Renal cortical epithelial cell (primary cell): ENCODE measurements at regions not wholly inside any gene's neighbourhood (a gene's known extent, or its start where the extent isn't known, plus 50 kb on each side); places are given as distances from the start of the nearest gene placed in this dataset.
A peak's percentile ranks its signal among the peaks of the same experiment; 100 is the strongest.
"Not testable (repeated sequence)": the region's sequence is repeated elsewhere in the genome, so short reads cannot be mapped to it uniquely, and the experiment has no call there.

Experiments used
- DNase-seq: peaks from one replicate; pipeline ENCODE4 v3.0.0-alpha.2; 2011; ENCODE audit warnings: low read depth

GRCh38 chr10:28130267-28130666 lies 131.4 kb upstream of the ODAD2 start:
- peak; percentile 63 for DNase-seq

- DNase-seq, result no peak
These were observed 129.0 kb upstream of the ODAD2 start for GRCh38 chr10:28127881-28128280.

- DNase-seq, result peak; percentile 89
These were observed 126.8 kb upstream of the ODAD2 start for GRCh38 chr10:28125701-28126100.

- DNase-seq, result no peak
These were observed 121.9 kb upstream of the ODAD2 start for GRCh38 chr10:28120795-28121194.

- peak; percentile 23 for DNase-seq
These were observed 121.3 kb upstream of the ODAD2 start for GRCh38 chr10:28120043-28120749.

GRCh38 chr10:28118985-28119628 lies 120.2 kb upstream of the ODAD2 start:
- no peak for DNase-seq

- no peak for DNase-seq
These were observed 114.3 kb upstream of the ODAD2 start for GRCh38 chr10:28113202-28113601.

- peak; percentile 37 for DNase-seq
These were observed 112.8 kb upstream of the ODAD2 start for GRCh38 chr10:28111712-28112111.

GRCh38 chr10:28105561-28105960 lies 106.7 kb upstream of the ODAD2 start:
- peak; percentile 54 for DNase-seq

- no peak for DNase-seq
These were observed 98.8 kb upstream of the ODAD2 start for GRCh38 chr10:28097633-28098032.

GRCh38 chr10:28095791-28096378 lies 97.0 kb upstream of the ODAD2 start:
- no peak for DNase-seq

GRCh38 chr10:28094121-28094520 lies 95.2 kb upstream of the ODAD2 start:
- DNase-seq, result no peak

GRCh38 chr10:28091913-28092312 lies 93.0 kb upstream of the ODAD2 start:
- DNase-seq, result no peak

- peak; percentile 56 for DNase-seq
These were observed 91.6 kb upstream of the ODAD2 start for GRCh38 chr10:28090506-28090905.

GRCh38 chr10:28089467-28089866 lies 90.6 kb upstream of the ODAD2 start:
- DNase-seq, result peak; percentile 74

- DNase-seq, result peak; percentile 78
These were observed 88.9 kb upstream of the ODAD2 start for GRCh38 chr10:28087661-28088351.

- DNase-seq, result not testable (repeated sequence)
These were observed 86.9 kb upstream of the ODAD2 start for GRCh38 chr10:28085760-28086159.

GRCh38 chr10:28082885-28083284 lies 84.0 kb upstream of the ODAD2 start:
- no peak for DNase-seq

- DNase-seq, result no peak
These were observed 83.4 kb upstream of the ODAD2 start for GRCh38 chr10:28082316-28082715.

GRCh38 chr10:28077889-28078288 lies 79.0 kb upstream of the ODAD2 start:
- DNase-seq, result peak; percentile 62

GRCh38 chr10:28075424-28075823 lies 76.5 kb upstream of the ODAD2 start:
- DNase-seq, result no peak

GRCh38 chr10:28072573-28072972 lies 73.7 kb upstream of the ODAD2 start:
- DNase-seq, result peak; percentile 27
